NCI-H2196 (cell line): ENCODE measurements at regions not wholly inside any gene's neighbourhood (a gene's known extent, or its start where the extent isn't known, plus 50 kb on each side); places are given as distances from the start of the nearest gene placed in this dataset.

ENCODE experiments used
- DNase-seq: peaks from one replicate; lab custom pipeline; 2025; ENCODE audit not compliant: unreplicated experiment; lab: John Stamatoyannopoulos, UW

DNA sequence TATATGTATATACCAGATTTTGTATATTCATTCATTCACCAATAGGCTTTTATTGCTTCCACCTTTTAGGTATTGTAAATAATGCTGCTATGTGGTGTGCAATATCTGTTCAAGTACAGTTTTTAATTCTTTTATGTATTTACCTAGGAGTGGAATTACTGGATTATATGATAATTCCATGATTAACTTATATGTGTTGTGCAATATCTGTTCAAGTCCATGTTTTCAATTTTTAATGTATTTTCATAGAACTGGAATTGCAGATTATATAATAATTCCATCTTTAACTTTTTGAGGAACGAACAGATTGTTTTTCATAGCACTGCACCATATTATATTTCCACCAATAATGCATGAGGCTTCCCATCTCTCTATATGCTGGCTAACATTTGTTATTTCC lies 50.6 kb upstream of the L3MBTL4 start:
- no peak for DNase-seq

GRCh38 chr18:6476190-6476589 lies 61.5 kb upstream of the L3MBTL4 start:
- DNase-seq = no peak

- DNase-seq = no peak
Observed at GRCh38 chr18:6476880-6477279, 62.2 kb upstream of the L3MBTL4 start.

- no peak for DNase-seq
Observed at GRCh38 chr18:6478121-6478520, 63.4 kb upstream of the L3MBTL4 start.

- no peak for DNase-seq
Observed at GRCh38 chr18:6479699-6480098, 65.0 kb upstream of the L3MBTL4 start.

GRCh38 chr18:6482198-6482977 lies 67.7 kb upstream of the L3MBTL4 start:
- DNase-seq = peak; percentile 22

DNA sequence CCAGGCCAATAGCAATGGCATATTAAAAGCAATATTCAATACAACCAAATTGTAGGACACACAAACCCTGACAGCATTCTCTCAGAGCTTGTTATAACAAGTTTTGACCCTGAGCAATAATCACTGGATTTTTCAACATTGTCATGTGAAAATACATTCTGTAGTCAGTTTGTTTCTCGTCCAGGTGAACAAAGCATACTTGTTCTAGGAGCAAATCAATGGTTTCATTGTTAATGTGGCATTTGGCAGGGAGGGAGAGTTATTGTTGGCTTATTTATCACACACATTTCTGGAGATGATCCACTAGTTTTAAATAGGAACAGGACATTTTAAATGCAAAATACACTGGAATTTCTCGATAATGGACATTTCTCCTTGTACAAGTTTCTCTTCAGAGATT lies 69.9 kb upstream of the L3MBTL4 start:
- DNase-seq = no peak

DNA sequence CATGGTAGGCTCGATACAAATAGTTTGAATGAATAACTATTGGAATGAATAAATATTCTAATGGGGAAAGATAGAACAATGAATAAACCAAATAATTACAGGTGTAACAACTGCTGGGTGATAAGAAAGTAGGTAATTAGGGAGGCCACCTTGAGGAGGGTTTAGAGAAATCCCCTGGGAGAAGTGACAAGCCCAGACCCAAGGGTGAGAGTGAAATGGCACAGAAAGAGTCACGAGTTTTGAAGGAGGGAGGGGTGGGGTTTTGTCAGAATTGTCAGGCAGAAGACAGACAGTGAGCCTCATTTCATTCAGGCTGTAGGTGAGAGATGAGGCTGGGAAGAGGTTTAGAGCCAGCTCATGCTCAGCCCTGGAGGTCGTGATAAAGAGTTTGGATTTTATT lies 71.6 kb upstream of the L3MBTL4 start:
- no peak for DNase-seq

DNA sequence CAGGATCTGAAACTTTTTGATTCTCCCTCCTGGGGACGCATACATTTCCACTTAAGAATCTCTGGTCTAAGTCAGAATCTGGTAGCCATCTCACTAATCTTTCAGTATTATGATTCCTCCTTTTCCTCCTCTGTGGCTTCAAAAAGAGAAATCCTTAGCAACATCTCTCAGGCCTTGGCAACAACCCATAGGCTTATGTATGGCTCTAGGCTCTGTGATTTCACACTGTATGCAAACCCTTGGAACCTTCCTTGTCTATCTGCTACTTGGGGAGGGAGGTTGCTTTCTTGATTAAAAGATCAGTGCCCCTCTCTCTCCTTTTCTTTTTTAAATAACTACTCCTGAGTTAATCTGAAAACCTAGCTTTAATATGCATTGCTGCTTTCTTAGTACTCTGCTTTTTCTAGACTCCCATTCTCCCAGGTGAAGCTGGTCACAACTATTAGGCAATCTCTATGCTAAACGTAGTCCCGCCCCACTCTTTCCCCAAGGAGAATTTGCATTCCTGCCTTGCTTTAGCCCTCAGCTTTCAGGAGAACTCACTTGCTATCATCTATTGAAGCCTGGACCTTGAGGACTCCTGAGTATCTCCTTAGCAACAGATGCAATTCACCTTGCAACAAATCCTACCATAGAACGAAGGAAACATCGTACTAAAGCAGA lies 72.2 kb upstream of the L3MBTL4 start:
- no peak for DNase-seq

GRCh38 chr18:6487968-6488367 lies 73.3 kb upstream of the L3MBTL4 start:
- DNase-seq = no peak

DNA sequence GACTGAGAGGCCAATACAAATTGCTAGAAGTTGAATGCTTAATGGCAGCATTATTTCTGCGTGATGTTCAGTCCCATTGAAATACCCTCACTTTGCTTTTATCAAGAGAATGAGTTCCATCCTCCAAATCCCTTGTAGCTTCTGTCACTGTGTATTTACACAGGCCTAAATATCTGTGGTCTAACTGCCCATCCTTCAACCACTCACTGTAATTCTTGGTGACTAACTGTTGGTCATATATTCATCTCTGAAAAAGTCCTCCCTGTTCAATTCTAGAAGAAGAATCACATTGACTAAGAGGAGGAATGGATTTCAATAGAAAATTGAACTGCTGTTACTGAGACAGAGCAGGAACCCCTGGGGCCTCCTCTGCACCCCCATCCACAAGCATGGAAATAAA lies 74.2 kb upstream of the L3MBTL4 start:
- no peak for DNase-seq

- DNase-seq = no peak
Observed at GRCh38 chr18:6489977-6490376, 75.3 kb upstream of the L3MBTL4 start.

GRCh38 chr18:6493194-6493593 lies 78.5 kb upstream of the L3MBTL4 start:
- DNase-seq = no peak

GRCh38 chr18:6495536-6495935 lies 80.8 kb upstream of the L3MBTL4 start:
- DNase-seq = no peak

DNA sequence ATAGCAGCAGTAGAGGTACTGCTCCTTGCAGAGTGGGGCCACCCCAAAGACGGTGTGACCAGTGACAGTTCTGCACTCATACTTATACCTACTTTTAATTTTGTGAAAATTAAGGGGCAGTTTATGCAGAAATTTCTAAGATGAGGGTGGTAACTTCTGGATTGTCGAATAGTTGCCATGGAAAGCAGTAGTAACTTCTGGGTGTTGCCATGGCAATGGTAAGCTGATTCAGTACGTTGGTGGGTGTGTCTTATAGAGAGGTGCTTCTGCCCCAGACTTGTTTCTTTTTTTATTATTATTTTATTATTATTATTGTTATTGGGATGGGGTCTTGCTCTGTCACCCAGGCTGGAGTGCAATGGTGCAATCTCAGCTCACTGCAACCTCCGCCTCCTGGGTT lies 82.8 kb upstream of the L3MBTL4 start:
- DNase-seq = no peak

GRCh38 chr18:6498289-6498856 lies 83.7 kb upstream of the L3MBTL4 start:
- DNase-seq = no peak

- DNase-seq = no peak
Observed at GRCh38 chr18:6504605-6505497, 90.1 kb upstream of the L3MBTL4 start.

GRCh38 chr18:6505498-6505875 lies 90.8 kb upstream of the L3MBTL4 start:
- no peak for DNase-seq

GRCh38 chr18:6509417-6509816 lies 94.7 kb upstream of the L3MBTL4 start:
- no peak for DNase-seq

DNA sequence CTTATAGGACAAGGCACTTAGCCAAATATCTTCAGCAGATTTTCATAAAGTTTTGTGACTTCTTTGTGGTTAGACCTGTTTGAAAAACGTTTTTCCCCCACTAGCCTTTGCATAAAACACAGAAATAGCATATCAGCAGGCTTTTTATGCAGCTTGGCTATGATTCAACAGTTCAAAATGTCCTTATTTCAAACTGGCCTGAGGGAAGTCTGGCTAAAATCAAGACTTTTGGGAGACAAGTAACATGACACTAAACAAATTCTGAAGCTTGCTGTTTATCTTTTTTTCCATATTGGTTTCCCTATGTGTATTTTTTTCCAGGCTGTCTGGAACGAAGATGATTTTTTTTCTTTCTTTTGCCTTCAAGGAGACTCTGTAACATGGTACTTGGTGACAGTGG lies 95.1 kb upstream of the L3MBTL4 start:
- DNase-seq = no peak

DNA sequence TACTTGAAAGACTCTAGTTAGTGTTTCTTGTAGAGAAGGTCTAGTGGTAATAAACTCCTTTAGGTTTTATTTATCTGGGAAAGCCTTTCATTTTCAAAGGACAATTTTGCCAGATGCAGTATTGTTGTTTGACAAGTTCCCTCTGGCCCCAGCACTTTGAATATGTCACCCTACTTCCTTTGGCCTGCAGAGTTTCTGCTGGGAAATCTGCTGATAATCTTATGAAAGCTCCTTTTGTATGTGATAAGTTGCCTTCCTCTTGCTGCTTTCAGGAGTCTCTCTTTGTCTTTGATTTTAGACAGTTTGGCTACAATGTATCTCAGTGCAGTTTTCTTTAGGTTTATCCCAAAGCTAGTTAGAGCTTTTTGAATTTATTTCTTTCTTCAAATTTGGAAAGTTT lies 106.2 kb upstream of the L3MBTL4 start:
- no peak for DNase-seq
